HG02981 (cell line): ENCODE measurements at regions not wholly inside any gene's neighbourhood (a gene's known extent, or its start where the extent isn't known, plus 50 kb on each side); places are given as distances from the start of the nearest gene placed in this dataset.

Experiments used
- ATAC-seq: cut with Tn5 transposase; IDR thresholded peaks from one replicate; pipeline ENCODE4 v1.9.1; 2021; ENCODE audit warnings: mild to moderate bottlenecking, moderate library complexity; ENCODE audit not compliant: unreplicated experiment

DNA sequence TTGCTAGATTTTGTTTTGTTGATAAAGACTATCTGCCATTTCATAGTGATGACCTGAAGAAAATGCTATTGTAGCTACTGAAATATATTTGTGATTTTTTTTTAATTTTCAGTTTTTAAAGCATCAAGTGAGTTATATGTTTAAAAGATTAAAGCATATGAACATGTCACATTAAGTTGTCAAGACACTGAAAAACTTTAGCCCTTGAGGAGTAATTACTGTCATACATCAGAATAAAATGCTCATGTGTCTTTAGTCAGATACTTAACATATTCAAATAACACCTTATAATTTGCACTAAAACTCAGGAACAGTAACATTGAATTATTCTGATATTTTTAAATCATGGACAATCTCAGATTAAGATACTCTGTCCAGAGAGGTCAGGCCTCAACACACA, 108.1 kb upstream of the ATXN7L3B start:
- no peak for ATAC-seq

DNA sequence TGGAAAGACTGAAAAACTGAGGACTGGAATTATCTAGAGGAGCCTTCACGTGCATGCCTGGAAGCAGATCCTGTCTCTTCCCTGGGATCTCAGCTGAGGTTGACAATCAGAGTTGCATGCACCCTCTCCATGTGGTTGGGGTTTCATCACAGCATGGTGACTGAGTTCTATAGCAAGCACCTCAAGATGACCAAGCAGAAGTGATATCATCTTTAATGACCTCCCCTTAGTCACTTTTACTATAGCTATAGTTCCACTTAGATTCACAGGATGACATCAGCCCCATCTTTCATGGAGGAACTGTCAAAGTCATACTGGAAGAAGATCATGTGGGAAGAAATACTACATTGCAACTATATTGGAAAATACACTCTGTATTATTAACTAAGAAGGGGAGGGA, 105.8 kb upstream of the ATXN7L3B start:
- ATAC-seq: no peak

DNA sequence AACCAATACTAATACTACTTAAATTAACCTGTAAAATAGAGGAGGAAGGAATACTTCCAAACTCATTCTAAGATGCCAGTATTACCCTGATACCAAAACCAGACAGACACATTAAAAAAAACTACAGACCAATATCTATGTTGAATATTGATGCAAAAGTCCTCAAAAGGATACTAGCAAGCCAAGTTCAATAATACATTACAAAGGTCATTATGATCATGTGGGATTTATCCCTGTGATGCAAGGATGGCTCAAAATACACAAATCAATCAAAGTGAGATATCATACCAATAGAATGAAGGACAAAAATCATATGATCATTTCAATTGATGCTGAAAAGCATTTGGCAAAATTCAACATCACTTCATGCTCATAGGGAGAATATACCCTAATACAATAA, 97.2 kb upstream of the ATXN7L3B start:
- no peak for ATAC-seq

DNA sequence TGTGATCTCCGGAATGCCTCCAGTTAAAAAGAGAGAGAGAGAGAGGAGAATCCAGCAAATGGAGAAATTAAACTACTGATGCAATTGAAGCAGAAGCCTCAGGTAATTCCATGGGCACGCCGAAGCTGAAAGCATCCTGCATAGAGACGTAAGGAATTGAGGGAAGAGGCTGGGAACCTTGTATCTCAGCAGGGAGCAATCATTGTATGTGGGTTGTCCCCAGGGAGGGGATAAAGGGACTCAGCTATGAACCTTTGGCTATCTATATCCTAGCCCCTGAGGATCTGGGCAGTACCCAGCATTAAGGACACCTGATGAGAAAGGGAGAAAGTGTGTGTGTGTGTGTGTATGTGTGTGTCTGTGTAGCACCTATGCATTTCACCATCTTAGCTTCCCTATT, 95.8 kb upstream of the ATXN7L3B start:
- ATAC-seq: no peak

DNA sequence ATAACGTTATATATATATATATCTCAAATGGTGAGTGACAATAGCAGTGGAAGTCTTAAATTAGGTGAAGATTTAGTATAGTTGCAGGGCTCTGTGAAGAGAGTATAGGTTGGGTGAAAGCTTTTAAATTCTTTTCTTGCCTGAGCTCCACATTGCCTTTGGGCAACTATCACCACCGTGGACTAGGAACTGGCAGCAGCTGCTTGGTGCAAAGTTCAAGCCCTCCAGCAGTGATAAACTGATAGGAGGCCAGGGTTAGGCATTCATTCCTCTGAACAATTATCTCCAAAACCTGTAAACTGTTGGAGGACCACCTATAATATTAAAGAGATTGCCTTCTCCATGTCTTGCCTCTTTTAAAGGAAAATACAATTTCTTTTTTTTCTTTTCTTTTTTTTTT, 91.2 kb upstream of the ATXN7L3B start:
- no peak for ATAC-seq

DNA sequence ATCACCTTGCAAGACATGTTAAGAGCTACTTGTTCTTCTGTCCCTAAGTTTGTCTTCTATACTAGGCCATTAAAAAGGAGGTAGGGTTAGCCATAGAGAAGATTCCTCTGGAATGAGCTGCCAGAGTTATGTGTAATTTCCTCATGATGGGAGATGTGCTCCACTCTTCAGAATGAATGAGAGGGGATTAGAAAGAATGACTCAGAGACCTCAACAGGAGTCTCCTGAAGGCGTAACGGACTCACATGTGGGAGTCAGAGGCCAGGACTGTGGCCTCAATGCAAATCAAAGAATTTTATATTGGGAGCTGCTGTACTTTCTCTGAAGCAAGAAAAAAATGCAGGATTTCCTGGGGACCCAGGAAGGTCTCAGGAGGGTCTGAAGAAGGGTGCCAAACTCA, 87.8 kb upstream of the ATXN7L3B start:
- no peak for ATAC-seq

DNA sequence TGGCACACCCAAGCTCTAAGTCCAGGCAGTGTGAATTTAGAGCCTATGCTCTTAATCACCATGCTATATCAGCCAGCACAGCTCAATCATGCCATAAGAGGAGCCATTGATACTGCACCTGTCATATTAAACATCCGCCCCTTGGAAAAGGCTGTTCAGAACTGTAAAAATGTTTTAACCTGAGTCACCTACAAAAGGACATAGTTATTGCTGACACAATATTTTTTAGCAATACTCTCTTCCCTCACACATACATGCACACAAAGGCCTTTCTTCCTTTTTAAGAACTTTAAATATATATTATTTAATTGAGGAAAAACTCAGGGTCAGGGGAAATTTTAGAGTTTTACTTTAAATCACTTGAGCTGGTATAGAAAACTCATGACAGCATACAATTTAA, 83.5 kb upstream of the ATXN7L3B start:
- ATAC-seq: no peak

DNA sequence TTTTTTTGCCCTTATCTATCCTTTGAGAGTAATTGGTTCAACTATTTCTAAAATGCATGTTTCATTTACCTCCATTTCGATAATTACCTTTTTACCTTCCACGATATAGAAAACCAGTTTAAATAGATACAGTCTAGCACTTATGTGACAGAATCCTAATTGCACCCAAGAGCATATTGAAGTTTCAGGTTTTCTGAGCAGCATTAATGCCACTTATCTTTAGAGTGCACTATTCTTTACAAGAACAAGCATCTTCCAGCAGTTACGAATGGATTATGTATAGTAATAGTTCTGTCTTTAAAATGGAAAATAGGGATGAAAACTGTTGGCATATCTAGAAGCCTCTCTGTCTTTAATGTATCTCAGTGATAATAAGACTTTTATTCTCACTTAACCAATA, 82.2 kb upstream of the ATXN7L3B start:
- ATAC-seq: no peak

DNA sequence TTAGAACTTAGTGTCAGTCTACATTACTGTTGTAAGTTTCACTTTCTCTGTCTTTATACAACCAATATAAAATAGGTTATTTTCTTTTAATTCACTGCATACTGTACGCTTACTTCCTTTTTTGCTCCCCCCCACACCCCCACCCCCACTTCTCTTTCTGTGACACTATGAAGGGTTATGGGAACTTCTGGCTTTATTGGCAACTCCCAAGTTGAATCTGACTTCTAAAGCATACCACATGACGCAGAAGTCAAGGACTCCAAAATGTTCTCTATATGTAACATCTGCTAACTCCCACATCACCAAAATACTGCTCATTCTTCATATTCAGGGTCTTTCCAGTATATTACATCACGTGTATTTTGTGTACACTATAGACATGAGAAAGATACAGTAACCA, 81.2 kb upstream of the ATXN7L3B start:
- ATAC-seq: no peak

DNA sequence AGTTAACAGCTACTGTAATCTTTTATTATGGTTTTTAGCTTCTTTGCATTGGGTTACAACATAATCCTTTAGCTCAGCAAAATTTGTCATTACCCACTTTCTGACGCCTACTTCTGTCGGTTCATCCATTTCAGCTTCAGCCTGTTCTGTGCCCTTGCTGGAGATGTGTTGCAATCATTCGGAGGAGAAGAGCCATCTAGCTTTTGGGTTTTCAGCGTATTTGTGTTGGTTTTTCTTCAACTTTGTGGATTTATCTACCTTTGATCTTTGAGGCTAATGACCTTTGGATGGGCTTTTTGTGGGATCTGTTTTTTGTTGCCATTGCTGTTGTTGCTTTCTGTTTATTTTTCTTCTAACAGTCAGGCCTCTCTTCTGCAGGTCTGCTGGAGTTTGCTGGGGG, 69.2 kb upstream of the ATXN7L3B start:
- no peak for ATAC-seq

DNA sequence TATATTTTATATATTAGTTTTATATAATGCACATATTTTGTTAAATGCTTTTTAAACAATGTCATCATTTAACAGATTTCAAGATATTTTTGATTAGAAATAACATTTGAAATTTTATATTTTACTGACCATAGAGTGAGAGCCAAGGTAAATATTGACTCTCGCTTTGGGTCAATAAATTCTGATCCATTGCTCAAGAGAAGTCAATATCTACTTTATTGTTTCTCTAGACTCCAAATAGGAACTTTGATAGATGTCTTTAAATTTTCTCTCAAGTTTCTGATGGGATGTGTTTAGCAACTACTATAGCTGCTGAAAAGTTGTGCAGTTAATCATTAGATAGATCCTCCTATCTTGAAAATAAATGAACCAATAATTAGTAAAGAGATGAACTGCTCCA, 61.4 kb upstream of the ATXN7L3B start:
- ATAC-seq: no peak

DNA sequence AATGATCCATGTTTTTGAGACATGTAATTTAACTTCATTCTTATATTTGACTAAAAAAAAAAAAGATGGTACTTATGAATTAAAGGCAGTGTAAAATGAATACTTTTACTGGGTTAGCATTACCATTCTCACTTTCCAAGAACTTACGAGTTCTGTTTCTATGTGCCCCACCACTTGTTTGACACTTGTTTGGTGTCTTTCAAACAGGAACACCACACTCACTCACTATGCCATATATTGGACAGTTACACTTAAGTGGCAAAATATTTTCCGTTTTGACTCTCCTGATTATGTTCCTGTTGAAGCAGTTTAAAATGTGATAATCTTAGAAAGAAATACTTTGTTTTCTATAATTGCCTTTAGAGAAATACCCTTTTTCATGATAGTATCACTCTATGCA, 56.6 kb upstream of the ATXN7L3B start:
- no peak for ATAC-seq

DNA sequence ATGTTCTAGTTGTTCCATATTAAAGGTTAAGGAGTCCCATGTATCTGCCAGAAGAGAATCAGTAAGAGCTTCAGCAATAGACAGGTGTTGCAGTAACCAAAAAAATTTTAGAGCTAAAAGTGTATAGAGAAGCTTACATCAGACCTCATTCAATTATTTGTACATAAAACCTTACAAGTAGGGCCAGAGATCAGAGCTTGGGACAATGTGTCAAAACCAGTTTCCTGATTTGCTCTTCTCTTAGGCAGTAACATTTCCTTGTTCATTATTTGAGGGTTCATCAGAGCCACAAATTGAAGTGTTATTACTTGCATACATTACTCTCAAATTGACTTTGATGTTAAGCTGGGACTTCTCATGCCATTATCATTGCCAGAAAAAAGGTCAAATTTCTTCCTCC, 55.5 kb upstream of the ATXN7L3B start:
- no peak for ATAC-seq

DNA sequence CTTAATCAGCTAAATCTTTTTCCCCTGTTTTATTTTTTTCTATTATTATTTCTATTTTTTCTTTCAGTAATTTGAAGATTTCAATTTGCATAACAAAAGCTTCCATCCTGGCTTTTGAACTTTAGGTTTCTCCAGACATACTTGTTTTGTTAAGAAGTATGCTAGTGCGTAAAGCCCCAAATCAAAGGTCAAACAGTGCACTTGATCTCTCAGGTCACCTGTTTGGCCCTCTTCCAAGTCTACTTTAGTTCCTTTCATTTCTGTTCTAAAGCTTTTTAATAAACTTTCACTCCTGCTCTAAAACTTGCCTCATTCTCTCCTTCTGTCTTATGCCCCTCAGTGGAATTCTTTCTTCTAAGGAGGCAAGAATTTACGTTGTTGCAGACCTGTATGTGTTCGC, 54.6 kb upstream of the ATXN7L3B start:
- ATAC-seq: no peak
